NCI-H2081 treated with DMSO at 0.1 percent for 48 hours (cell line): ENCODE measurements at regions not wholly inside any gene's neighbourhood (a gene's known extent, or its start where the extent isn't known, plus 50 kb on each side); places are given as distances from the start of the nearest gene placed in this dataset.

Source experiments
- DNase-seq: peaks from one replicate; lab custom pipeline; 2025; lab: John Stamatoyannopoulos, UW

- peak; percentile 43 for DNase-seq
These were observed 857.4 kb downstream of the USP25 start for GRCh38 chr21:16587141-16587581.

- DNase-seq, result no peak
These were observed 858.0 kb downstream of the USP25 start for GRCh38 chr21:16587681-16588375.

GRCh38 chr21:16588433-16588860 lies 858.7 kb downstream of the USP25 start:
- no peak for DNase-seq

- no peak for DNase-seq
These were observed 859.5 kb downstream of the USP25 start for GRCh38 chr21:16589006-16589898.

GRCh38 chr21:16590186-16590585 lies 860.4 kb downstream of the USP25 start:
- no peak for DNase-seq

GRCh38 chr21:16590641-16591292 lies 861.0 kb downstream of the USP25 start:
- DNase-seq, result no peak

GRCh38 chr21:16592381-16592780 lies 862.6 kb downstream of the USP25 start:
- DNase-seq, result no peak

- no peak for DNase-seq
These were observed 864.4 kb downstream of the USP25 start for GRCh38 chr21:16594191-16594590.

- no peak for DNase-seq
These were observed 866.6 kb downstream of the USP25 start for GRCh38 chr21:16596369-16596768.

- DNase-seq, result no peak
These were observed 868.0 kb downstream of the USP25 start for GRCh38 chr21:16597753-16598152.

- no peak for DNase-seq
These were observed 875.8 kb downstream of the USP25 start for GRCh38 chr21:16605597-16605996.

- DNase-seq, result no peak
These were observed 876.5 kb downstream of the USP25 start for GRCh38 chr21:16606271-16606670.

GRCh38 chr21:16608209-16608830 lies 878.5 kb downstream of the USP25 start:
- DNase-seq, result no peak

- no peak for DNase-seq
These were observed 889.5 kb downstream of the USP25 start for GRCh38 chr21:16619281-16619680.

GRCh38 chr21:16620786-16621320 lies 891.1 kb downstream of the USP25 start:
- no peak for DNase-seq

- DNase-seq, result peak; percentile 9
These were observed 888.2 kb upstream of the CXADR start for GRCh38 chr21:16624479-16625118.

GRCh38 chr21:16625491-16625890 lies 887.4 kb upstream of the CXADR start:
- no peak for DNase-seq

GRCh38 chr21:16633831-16634459 lies 878.9 kb upstream of the CXADR start:
- DNase-seq, result no peak

GRCh38 chr21:16634515-16634914 lies 878.3 kb upstream of the CXADR start:
- DNase-seq, result no peak

GRCh38 chr21:16640297-16641027 lies 872.4 kb upstream of the CXADR start:
- DNase-seq, result no peak
